ENCODE measurements at regions not wholly inside any gene's neighbourhood (a gene's known extent, or its start where the extent isn't known, plus 50 kb on each side); places are given as distances from the start of the nearest gene placed in this dataset.
"Not testable (repeated sequence)": the region's sequence is repeated elsewhere in the genome, so short reads cannot be mapped to it uniquely, and the experiment has no call there.

DNA sequence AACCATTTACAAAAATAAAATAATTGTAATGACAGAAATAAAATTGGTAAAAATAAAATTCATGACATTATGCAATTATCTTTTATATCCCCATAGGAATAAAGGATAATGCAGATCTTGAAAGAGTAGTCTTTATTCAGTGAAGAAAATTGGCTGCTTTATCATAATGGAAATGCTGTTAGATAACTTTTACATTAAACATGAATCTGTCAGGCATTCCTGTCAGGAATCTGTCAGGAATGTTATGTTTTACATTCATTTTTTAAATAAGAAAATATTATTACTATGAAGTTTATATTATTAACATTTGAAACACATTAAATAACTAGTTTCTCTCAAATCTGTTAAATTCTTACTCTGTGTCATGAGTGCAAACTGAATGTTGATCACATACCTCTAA lies 1024.7 kb upstream of the TMEFF2 start:
- DNase-seq = no peak

DNA sequence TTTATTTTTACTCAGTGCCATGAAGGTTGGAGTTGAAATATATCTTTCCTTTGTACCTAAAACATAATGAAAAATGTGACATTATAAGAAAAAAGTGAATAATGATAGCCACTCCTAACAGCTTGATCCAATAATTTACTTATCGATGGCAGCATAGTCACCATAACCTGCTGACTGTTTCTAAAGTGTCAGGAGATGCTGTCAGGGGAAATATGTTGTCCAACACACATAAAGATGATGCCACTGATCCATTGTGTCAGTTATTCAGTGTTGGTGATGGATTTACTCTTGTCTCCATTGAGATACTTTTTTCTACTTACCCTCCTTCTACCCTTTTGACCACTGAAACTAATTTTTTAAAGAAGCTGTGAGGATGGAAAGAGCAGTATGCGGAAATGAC lies 1006.9 kb upstream of the TMEFF2 start:
- DNase-seq = no peak

DNA sequence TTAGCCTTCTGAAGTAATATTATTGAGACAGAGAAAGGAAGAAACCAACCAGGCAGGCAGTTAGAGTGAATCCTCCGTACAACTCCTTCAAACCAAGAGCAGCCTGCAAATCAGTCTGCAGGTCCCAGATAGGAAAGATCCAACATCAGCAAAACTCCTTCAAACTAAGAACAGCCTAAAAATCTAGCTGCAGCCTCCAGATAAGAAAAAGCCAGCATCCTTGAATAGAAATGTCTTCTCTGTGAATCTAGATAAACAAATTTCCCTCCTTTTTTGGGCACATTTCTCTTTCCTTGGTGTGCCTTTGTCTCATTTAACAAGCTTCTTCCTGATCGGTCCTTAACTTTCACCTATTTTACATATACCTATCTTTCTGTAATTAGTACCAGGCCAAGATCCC lies 1004.6 kb upstream of the TMEFF2 start:
- DNase-seq = no peak

DNA sequence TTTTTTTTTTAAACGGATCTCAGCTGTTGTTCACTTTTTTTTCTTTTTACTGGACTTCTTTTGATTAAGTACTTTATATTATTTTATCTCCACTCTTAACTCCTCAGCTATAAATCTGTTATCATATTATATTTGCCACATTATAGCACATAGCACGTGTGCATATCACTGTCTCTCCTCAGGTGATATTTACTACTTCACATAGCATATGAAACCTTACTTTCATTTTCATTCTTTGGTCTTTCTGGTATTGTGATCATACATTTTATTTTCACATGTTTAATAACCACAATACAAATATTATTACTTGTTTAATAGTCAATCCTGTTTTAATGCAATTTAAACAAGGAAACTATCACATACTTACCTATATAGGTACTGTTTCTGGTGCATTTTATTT lies 993.1 kb upstream of the TMEFF2 start:
- no peak for DNase-seq

DNA sequence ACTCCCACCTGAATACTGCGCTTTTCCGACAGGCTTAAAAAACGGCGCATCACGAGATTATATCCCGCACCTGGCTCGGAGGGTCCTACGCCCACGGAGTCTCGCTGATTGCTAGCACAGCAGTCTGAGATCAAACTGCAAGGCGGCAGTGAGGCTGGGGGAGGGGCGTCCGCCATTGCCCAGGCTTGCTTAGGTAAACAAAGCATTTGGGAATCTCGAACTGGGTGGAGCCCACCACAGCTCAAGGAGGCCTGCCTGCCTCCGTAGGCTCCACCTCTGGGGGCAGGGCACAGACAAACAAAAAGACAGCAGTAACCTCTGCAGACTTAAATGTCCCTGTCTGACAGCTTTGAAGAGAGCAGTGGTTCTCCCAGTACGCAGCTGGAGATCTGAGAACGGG lies 976.2 kb upstream of the TMEFF2 start:
- not testable (repeated sequence) for DNase-seq

DNA sequence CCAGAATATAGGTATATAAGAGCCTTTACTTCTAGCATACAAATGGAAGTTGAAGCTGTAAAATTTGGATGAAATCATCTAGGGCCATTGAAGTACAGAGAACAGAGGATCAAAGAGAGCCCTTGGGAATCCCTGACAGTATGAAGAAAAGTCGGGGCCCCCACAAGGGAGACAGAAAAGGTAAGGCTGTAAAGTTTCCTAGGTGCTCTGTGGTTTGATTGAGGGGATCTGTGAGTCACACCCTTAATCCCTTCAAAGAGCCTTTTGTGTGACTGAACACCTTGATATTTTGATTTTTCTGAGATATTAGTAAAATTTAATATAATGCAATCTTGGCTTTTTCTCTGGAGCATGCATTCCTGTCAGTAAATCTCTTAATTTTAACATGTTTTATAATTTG lies 961.7 kb upstream of the TMEFF2 start:
- no peak for DNase-seq

DNA sequence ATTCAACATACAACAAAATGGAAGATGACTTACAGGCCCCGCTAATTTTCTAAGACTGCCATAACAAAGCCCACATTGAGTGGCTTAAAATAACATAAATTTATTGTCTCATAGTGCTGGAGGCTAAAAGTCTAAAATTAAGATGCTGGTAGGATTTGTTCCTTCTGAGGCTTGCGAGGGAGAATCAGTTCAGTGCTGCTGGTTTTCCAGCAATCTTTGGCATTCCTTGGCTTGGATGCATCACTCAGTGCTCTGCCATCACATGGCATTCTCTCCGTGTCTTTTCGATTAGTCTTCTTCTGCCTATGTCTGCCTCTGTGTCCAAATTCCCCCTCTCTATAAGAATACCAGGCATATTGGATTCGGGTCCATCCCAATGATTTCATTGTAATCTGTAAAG lies 959.3 kb upstream of the TMEFF2 start:
- DNase-seq = no peak

DNA sequence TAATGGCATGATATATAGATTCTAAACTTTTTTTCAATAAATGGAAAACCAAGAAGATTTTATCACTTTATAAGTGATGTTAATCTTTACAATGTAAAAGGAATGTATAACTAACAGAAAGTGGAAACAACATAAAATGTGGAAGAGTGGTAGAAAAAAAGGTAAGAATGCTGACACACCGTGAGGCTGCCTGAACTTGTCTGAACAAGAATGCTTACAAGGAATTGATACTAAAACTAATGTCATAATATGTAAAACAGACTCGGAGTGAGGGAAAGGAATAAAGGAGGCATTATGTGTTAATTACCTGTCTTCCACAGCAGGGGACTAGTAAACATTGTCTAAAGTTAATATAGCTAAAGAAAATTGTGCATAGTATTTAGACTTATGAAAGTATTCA lies 958.8 kb upstream of the TMEFF2 start:
- DNase-seq = no peak

DNA sequence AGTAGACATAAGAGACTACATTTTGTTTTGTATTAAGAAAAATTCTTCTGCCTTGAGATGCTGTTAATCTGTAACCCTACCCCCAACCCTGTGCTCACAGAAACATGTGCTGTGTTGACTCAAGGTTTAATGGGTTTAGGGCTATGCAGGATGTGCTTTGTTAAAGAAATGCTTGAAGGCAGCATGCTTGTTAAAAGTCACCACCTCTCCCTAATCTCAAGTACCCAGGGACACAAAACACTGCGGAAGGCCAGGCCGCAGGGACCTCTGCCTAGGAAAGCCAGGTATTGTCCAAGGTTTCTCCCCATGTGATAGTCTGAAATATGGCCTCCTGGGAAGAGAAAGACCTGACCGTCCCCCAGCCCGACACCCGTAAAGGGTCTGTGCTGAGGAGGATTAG lies 947.7 kb upstream of the TMEFF2 start:
- DNase-seq = not testable (repeated sequence)

DNA sequence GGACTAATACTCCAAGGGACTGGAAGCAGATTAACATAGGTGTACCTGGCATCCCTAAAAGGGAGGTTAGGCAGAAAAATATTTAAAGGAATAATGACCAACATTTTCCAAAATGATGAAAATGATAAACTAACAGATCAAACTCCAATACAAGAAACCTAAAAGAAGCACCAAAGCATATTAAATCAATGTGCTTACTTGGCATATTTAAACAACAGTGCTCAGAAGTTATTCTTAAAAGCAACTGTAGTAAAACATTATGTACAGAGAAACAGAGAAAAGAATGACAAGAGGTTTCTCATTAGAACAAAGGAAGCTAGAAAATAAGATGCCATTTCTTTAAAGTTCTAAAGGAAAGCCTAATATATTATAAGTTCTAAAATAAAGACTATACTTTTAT lies 947.3 kb upstream of the TMEFF2 start:
- no peak for DNase-seq

DNA sequence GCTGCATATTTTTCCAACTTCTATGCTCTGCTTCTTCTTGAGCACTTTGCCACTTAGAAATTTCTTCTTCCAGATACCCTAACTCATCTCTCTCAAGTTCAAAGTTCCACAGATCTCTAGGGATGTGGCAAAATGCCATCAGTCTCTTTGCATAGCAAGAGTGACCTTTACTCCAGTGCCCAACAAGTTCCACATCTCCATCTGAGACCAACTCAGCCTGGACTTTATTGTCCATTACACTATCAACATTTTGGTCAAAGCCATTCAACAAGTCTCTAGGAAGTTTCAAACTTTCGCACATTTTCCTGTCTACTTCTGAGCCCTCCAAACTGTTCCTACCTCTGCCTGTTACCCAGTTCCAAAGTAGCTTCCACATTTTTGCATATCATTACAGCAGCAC lies 946.2 kb upstream of the TMEFF2 start:
- DNase-seq = not testable (repeated sequence)

DNA sequence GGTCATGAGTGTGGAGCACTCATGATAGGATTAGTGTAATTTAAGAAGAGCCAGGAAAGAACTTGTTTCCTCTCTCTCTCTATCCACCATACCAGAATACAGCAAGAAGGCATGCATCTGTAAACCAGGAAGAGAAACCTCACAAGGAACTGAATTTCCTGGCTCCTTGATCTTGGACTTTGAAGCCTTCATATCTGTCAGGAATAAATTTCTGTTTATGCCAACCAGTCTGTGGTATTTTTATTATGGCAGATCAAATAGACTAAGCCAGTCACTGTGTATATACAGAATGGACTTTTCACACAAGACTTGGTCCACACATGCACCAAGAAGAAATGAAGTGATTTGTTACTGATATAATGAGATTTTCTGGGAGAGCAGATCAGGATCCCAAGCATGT lies 930.1 kb upstream of the TMEFF2 start:
- no peak for DNase-seq

DNA sequence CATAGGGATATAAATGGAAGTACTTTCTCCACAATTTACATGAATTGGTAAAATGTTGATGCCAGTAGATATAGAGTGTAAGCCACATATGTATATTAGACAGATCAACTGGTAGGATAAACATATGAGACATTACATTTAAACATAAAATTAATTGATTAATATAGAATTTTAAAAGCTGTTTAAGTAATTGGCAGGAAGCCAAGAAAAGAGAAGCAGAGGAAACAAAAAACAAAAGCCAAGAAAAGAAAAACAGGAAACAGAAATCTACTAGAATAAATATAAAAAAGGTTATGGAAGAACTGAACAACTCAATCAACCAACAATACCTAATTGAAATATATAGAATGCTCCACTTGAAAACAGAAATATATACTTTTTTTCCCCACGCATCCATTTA lies 920.1 kb upstream of the TMEFF2 start:
- no peak for DNase-seq

DNA sequence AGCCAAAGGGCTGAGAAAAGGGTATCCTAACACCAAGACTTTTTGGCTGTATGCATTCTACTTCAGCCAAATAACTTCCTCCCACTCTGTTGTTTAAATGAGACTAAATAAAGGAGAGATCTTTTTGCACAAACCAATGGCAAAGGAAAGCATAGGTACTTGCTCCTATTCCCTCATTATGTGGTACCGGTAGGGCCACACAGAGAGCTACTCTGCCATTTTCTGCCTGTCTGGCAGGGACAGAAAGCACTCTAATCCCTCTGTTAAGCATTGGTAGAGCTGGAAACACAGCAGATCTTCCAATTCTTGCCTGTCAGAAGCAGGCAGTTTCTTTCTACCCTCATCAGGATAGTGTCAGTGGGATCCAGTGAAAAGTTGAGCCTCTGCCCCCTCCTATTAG lies 918.3 kb upstream of the TMEFF2 start:
- DNase-seq = no peak

DNA sequence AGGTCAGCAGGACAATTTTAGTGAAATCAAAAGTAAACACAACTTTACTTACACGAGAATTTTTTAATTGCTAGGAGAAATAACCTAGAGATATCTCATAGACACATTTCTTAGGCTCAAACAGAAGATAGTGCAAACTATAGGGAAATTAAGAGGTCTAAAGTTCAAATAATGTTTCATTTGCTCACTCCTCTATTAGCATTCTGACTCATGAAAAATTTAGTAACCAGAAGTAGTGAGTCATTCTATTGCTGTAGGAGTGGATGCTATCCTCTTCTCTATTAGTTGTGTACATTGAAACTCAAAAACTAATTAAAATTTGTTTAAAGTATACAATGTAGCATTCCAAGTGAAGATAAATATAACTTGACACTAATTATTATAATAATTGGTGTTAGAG lies 908.3 kb upstream of the TMEFF2 start:
- DNase-seq = no peak

DNA sequence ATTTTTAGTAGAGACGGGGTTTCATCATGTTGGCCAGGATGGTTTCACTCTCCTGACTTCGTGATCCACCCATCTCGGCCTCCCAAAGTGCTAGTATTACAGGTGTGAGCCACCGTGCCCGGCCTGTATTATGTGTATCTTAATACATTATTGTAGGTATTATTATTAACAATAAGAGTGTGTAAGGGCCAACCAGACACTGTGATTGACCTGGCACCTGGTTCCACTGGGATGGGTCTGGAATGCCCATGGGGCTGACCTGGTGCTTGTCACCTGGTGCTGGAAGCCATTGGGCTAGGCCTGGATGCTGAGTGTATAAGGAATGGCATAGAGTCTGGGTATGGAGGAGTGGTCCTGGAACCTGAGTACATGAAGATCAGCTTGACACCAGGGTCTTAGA lies 906.9 kb upstream of the TMEFF2 start:
- no peak for DNase-seq

DNA sequence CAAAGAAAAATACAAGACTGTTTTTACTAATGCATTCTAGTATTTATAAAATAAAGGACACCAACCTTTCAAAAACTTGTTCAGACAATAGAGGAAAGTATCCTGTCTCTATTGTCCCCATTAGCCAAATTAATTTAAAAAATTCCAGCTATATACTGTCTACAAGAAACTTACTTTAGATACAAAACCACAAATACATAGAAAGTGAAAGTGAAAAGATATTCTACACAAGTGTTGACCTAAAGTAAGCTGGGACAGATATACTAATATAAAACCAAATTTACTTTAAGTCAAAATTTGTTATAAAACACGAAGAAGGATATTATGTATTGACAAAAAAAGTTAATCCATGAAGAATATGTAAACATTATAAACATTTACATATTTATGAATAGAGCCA lies 893.3 kb upstream of the TMEFF2 start:
- no peak for DNase-seq

DNA sequence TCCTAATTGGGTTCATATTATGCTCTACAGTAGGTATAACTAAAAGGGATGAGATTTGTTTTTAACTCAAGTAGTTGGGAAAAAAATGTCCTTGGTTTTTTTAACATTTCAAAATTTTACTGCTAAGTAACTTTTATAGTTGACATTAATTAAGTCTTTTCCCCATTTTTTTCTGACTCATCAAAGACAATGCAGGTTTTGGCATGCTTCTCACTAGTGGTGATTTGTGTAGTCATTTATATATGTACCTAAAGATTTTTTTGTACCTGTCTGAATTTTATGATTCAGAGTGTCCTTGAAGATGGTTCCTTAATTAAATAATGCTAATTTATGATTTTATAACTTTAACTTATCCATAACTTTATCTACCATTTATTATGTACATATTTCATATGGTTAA lies 882.3 kb upstream of the TMEFF2 start:
- no peak for DNase-seq

DNA sequence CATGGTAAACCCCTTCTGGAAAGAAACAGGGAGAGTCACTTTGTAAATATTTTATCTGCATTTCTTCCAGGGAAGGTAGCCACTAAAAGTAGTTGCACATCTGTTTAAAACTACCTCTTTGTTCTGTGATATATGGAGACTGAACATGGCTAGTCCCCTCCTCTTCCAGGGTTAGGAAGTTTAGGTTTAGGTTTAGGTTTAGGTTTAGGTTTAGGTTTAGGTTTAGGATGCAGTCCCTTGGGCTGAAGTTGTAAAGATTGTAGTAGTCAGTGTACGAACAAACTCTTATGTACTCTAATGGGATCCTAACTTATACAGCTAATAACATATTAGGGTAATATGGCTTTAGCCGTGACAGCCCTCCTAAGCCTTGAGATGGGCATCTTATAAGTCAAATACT lies 880.2 kb upstream of the TMEFF2 start:
- no peak for DNase-seq

DNA sequence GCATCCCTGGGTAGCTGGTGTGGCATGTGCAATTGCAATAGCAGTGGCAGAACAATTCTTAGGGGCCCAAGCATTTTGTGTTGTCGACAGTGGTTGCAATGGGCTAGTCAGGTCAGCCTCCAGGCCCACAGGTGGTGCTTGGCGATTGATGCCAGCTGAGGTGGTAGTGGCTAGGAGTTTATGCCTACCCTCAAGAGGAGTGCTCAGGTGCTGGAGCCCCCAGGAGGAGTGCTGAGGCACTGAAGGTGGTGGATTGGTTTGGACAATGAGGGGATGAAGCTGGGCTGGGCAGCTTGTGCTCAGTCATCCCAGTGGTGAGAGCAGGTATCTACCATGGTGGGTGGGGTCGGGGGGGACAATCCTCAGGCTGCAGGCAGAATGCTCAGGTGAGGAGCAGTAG lies 877.9 kb upstream of the TMEFF2 start:
- no peak for DNase-seq

DNA sequence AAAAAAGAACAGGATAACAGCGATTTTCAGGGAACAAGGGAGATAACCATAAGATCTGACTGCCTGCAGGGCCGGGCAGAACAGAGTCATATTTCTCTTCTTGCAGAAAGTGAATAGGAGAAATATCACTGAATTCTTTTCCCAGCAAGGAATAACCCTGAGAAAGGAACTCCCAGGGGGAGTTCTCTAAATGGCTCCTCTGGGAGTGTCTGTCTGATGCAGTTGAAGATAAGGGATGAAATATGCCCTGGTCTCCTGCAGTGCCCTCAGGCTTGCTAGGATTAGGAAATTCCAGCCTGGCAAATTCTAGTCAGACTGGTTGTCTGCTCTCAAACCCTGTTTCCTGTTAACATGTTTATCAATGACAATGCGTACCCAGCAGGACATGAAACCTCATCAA lies 830.8 kb upstream of the TMEFF2 start:
- DNase-seq = not testable (repeated sequence)

DNA sequence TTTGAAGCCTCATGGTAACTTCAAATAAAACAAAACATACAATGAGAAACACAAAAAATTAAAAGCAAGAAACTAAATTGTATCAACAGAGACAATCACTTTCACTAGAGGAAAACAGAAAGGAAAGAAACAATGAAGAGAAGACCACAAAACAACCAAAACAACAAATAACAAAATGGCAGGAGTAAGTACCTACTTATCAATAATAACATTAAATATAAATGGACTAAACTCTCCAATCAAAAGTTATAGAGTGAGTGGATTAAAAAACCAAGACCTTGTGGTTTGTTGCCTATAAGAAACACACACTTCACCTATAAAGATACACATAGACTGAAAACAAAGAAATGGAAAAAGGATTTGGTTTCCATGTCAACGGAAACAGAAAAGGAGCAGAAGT lies 830.1 kb upstream of the TMEFF2 start:
- no peak for DNase-seq

DNA sequence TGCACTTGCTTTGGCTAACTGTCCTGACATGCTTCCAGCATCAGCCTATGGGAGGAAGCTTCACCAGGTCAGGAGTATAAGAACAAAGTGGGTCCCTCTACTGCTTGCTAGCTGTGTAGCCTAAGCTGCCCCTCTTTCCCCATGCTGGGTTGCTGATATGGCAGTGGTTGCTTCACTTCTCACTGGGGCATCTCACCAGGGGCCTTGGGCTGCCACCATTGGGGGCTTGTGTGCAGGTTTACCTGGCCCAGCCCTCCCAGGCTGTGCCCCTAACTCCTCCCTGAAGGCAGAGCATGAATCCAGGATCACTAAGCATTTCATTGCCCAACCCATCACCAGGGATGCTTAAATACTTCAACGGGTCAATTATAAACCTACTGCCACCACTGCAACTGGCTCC lies 817.1 kb upstream of the TMEFF2 start:
- DNase-seq = no peak

DNA sequence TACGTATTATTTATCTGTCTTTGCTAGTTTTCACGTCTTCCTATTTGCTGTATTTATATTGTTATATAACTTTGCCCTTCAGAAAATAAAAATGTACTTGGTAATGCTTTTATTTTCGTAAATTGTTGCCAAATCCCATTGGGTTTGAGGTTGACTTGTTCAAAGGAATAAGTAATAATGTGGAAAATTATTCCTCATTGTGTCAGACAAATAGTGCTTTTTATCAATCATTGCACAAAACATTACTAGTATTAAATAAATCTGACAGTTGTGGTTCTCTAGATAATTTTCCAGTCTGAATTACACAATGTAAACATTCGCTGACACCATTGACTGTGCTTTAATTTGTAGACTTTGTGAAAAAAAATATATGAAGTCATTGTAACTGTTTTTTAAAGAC lies 798.3 kb upstream of the TMEFF2 start:
- no peak for DNase-seq

DNA sequence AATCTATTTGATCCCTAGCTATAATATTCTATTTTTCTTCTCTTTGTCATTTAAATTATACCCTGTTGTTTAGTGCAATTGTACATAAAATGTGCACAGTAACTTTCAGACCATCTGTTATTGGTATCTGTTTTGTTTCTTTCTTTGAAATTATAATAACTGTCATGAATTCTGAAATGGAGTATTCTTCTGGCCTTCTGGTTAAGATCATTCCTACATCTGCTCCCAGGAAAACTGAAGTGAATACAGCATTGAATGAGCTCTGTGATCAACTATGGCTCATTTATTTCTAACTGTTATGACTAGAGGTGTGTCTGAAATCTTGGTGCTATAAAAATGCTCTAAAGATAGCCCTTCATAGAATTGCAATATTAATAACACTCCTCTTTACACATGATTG lies 788.4 kb upstream of the TMEFF2 start:
- no peak for DNase-seq

DNA sequence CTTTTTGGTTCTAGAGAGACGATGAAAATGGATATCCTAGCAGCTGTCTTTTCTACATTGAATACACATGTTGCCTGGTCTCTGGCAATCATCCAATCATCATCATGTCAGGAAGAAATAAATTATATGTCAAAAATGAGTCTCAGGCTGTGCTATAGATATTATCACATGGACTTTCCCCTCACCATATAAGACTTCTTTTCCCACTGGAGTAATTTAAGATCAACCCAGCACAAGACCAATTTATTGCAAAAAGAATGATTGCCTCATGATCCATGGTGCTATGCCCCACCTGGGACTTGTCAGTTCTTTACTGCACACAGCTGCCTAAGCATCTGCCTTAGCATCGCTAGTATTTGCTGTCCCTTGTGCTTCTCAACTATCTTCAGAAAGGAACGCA lies 783.7 kb upstream of the TMEFF2 start:
- no peak for DNase-seq

DNA sequence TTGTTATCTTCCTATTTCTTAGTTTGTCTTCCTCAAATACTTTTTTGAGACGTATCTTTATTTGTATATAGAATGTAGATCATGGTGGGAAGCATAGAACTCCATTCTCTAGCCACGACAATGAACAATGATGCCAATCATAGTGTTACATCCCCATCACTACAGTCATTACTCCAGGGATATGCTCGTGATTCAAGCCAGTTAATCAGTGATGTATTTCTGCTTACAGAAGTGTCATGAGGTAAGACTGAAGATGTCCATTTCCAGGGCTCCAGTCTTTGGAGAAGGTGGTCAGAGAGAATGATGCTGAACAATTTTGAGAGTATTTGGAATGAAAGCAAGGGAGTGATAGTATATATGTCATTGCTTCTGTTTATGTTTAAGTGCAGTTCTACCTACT lies 777.2 kb upstream of the TMEFF2 start:
- DNase-seq = no peak
